Loucy (cell line): ENCODE measurements at regions not wholly inside any gene's neighbourhood (a gene's known extent, or its start where the extent isn't known, plus 50 kb on each side); places are given as distances from the start of the nearest gene placed in this dataset.

Source experiments
- H2AFZ ChIP-seq: fragments of 200-600 bp; sonication (generic); 2 replicates; pipeline ENCODE4 v1.6.0; 2016; ENCODE audit warnings: antibody characterized with exemption, mild to moderate bottlenecking, low read length, moderate library complexity
- H3F3A ChIP-seq: fragments of 200-600 bp; 2 replicates; pipeline ENCODE4 v1.6.0; 2016; ENCODE audit warnings: antibody characterized with exemption, low read depth, mild to moderate bottlenecking
- H3K27me3 ChIP-seq: fragments of 200-600 bp; sonication (generic); 2 replicates; pipeline ENCODE4 v1.6.1; 2014; ENCODE audit warnings: low read length, mild to moderate bottlenecking; ENCODE audit not compliant: insufficient read depth, poor library complexity, severe bottlenecking
- H3K36me3 ChIP-seq: fragments of 200-600 bp; sonication (generic); 2 replicates; pipeline ENCODE4 v1.6.1; 2016; ENCODE audit warnings: low read length; ENCODE audit not compliant: insufficient read depth
- H3K4me1 ChIP-seq: fragments of 200-600 bp; sonication (generic); 2 replicates; pipeline ENCODE4 v1.5.1; 2014; ENCODE audit warnings: low read length, mild to moderate bottlenecking; ENCODE audit not compliant: insufficient read depth, poor library complexity, severe bottlenecking
- H3K4me2 ChIP-seq: fragments of 200-600 bp; sonication (generic); 2 replicates; pipeline ENCODE4 v1.6.0; 2014; ENCODE audit warnings: antibody characterized with exemption, low read length, low read depth, mild to moderate bottlenecking; ENCODE audit not compliant: poor library complexity, severe bottlenecking
- H3K4me3 ChIP-seq: fragments of 200-600 bp; sonication (generic); 2 replicates; pipeline ENCODE4 v1.5.1; 2014; ENCODE audit warnings: low read length, mild to moderate bottlenecking, mixed read lengths; ENCODE audit not compliant: poor library complexity, severe bottlenecking
- H3K79me2 ChIP-seq: fragments of 200-600 bp; sonication (generic); 2 replicates; pipeline ENCODE4 v1.6.1; 2014; ENCODE audit warnings: low read length; ENCODE audit not compliant: insufficient read depth
- H3K9ac ChIP-seq: fragments of 200-600 bp; sonication (generic); 2 replicates; pipeline ENCODE4 v1.6.0; 2014; ENCODE audit warnings: mild to moderate bottlenecking, low read depth, low read length, moderate library complexity; ENCODE audit not compliant: poor library complexity, severe bottlenecking
- H3K9me2 ChIP-seq: fragments of 200-600 bp; sonication (generic); replicated peaks from 2 replicates; pipeline ENCODE4 v1.6.1; 2016; ENCODE audit warnings: low read depth, low read length, mixed read lengths
- H3K9me3 ChIP-seq: fragments of 200-600 bp; sonication (generic); 2 replicates; pipeline ENCODE4 v1.6.1; 2014; ENCODE audit warnings: mild to moderate bottlenecking, antibody characterized with exemption, low read length, low read depth; ENCODE audit not compliant: insufficient read depth
- H4K20me1 ChIP-seq: fragments of 200-600 bp; sonication (generic); 2 replicates; pipeline ENCODE4 v1.6.0; 2014; ENCODE audit warnings: antibody characterized with exemption, low read length, mild to moderate bottlenecking; ENCODE audit not compliant: insufficient read depth, poor library complexity, severe bottlenecking
- CTCF ChIP-seq: fragments of 200-600 bp; sonication (generic); conservative IDR thresholded peaks from 2 replicates; pipeline ENCODE4 v1.5.1; 2014; ENCODE audit warnings: mild to moderate bottlenecking, antibody characterized with exemption, low read length
- EZH2phosphoT487 ChIP-seq: fragments of 200-600 bp; IDR thresholded peaks from 2 replicates; pipeline ENCODE4 v1.6.1; 2018; ENCODE audit warnings: antibody characterized with exemption, mild to moderate bottlenecking, moderate library complexity, borderline replicate concordance

- Histone ChIP-seq H2AFZ (no peak overlapping the region), H3K4me3 (no peak overlapping the region), H3K36me3 (no peaks in the 10 kb centered on the region), H4K20me1 (no peaks in the 10 kb centered on the region), H3K79me2 (no peaks in the 10 kb centered on the region), H3K4me1 (no peaks in the 10 kb centered on the region), H3K27me3 (no peaks in the 10 kb centered on the region), H3K4me2 (no peak overlapping the region), H3K9ac (no peak overlapping the region), H3K9me3 (no peaks in the 10 kb centered on the region), H3F3A (no peaks in the 10 kb centered on the region), H3K9me2 (no peaks in the 10 kb centered on the region)
- TF ChIP-seq EZH2phosphoT487, result no peak
- peak; percentile 81 for TF ChIP-seq CTCF
Measured at GRCh38 chr9:84404095-84404686, 63.6 kb upstream of the SLC28A3 start.

GRCh38 chr9:84405667-84406066 is 65.1 kb upstream of the SLC28A3 start:
- no peaks in the 10 kb centered on the region for H3K79me2 ChIP-seq
- H3K9ac ChIP-seq, result no peak overlapping the region
- no peaks in the 10 kb centered on the region for H4K20me1 ChIP-seq
- H3K9me2 ChIP-seq, result no peaks in the 10 kb centered on the region
- H3K36me3 ChIP-seq, result no peaks in the 10 kb centered on the region
- no peak overlapping the region for H3K4me2 ChIP-seq
- H3K4me1 ChIP-seq, result no peaks in the 10 kb centered on the region
- H3K27me3 ChIP-seq, result no peaks in the 10 kb centered on the region
- H3K9me3 ChIP-seq, result no peaks in the 10 kb centered on the region
- H2AFZ ChIP-seq, result no peak overlapping the region
- H3F3A ChIP-seq, result no peaks in the 10 kb centered on the region
- TF ChIP-seq CTCF (no peak), EZH2phosphoT487 (no peak)
- no peak overlapping the region for H3K4me3 ChIP-seq

- H3K9me3 ChIP-seq, result no peaks in the 10 kb centered on the region
- H3K4me3 ChIP-seq, result no peak overlapping the region
- H2AFZ ChIP-seq, result no peak overlapping the region
- no peaks in the 10 kb centered on the region for H3K79me2 ChIP-seq
- no peak overlapping the region for H3K4me2 ChIP-seq
- TF ChIP-seq EZH2phosphoT487, result no peak
- TF ChIP-seq CTCF, result no peak
- no peaks in the 10 kb centered on the region for H3K4me1 ChIP-seq
- no peaks in the 10 kb centered on the region for H4K20me1 ChIP-seq
- H3K9me2 ChIP-seq, result no peaks in the 10 kb centered on the region
- no peaks in the 10 kb centered on the region for H3F3A ChIP-seq
- H3K9ac ChIP-seq, result no peak overlapping the region
- no peaks in the 10 kb centered on the region for H3K36me3 ChIP-seq
- no peaks in the 10 kb centered on the region for H3K27me3 ChIP-seq
Measured at GRCh38 chr9:84408416-84408815, 67.9 kb upstream of the SLC28A3 start.
